Effector CD8-positive, alpha-beta T cell (primary cell): ENCODE measurements at regions not wholly inside any gene's neighbourhood (a gene's known extent, or its start where the extent isn't known, plus 50 kb on each side); places are given as distances from the start of the nearest gene placed in this dataset.
"Not testable (repeated sequence)": the region's sequence is repeated elsewhere in the genome, so short reads cannot be mapped to it uniquely, and the experiment has no call there.

ENCODE experiments used
- DNase-seq: peaks from one replicate; lab custom pipeline; 2025; lab: John Stamatoyannopoulos, UW

- no peak for DNase-seq
Observed at GRCh38 chr7:106376026-106376799, 91.4 kb upstream of the NAMPT start.

- no peak for DNase-seq
Observed at GRCh38 chr7:106375499-106375898, 90.7 kb upstream of the NAMPT start.

- DNase-seq = no peak
Observed at GRCh38 chr7:106374437-106374836, 89.7 kb upstream of the NAMPT start.

GRCh38 chr7:106372595-106373318 lies 88.0 kb upstream of the NAMPT start:
- DNase-seq = no peak

- no peak for DNase-seq
Observed at GRCh38 chr7:106372126-106372525, 87.3 kb upstream of the NAMPT start.

- DNase-seq = no peak
Observed at GRCh38 chr7:106371629-106372028, 86.8 kb upstream of the NAMPT start.

GRCh38 chr7:106370542-106370941 lies 85.8 kb upstream of the NAMPT start:
- no peak for DNase-seq

GRCh38 chr7:106369816-106370215 lies 85.0 kb upstream of the NAMPT start:
- no peak for DNase-seq

- DNase-seq = no peak
Observed at GRCh38 chr7:106369352-106369751, 84.6 kb upstream of the NAMPT start.

- DNase-seq = no peak
Observed at GRCh38 chr7:106367664-106368063, 82.9 kb upstream of the NAMPT start.

GRCh38 chr7:106367018-106367420 lies 82.2 kb upstream of the NAMPT start:
- no peak for DNase-seq

- DNase-seq = no peak
Observed at GRCh38 chr7:106365252-106366005, 80.6 kb upstream of the NAMPT start.

- not testable (repeated sequence) for DNase-seq
Observed at GRCh38 chr7:106362507-106362906, 77.7 kb upstream of the NAMPT start.

- no peak for DNase-seq
Observed at GRCh38 chr7:106358103-106358663, 73.4 kb upstream of the NAMPT start.

- DNase-seq = no peak
Observed at GRCh38 chr7:106357675-106358074, 72.9 kb upstream of the NAMPT start.

GRCh38 chr7:106354822-106355221 lies 70.0 kb upstream of the NAMPT start:
- no peak for DNase-seq

GRCh38 chr7:106353944-106354343 lies 69.2 kb upstream of the NAMPT start:
- no peak for DNase-seq

- DNase-seq = no peak
Observed at GRCh38 chr7:106348231-106348630, 63.4 kb upstream of the NAMPT start.

GRCh38 chr7:106347229-106347833 lies 62.5 kb upstream of the NAMPT start:
- no peak for DNase-seq

- DNase-seq = no peak
Observed at GRCh38 chr7:106346678-106347217, 62.0 kb upstream of the NAMPT start.

GRCh38 chr7:106346167-106346677 lies 61.4 kb upstream of the NAMPT start:
- DNase-seq = no peak
